ENCODE measurements at regions not wholly inside any gene's neighbourhood (a gene's known extent, or its start where the extent isn't known, plus 50 kb on each side); places are given as distances from the start of the nearest gene placed in this dataset.
"Not testable (repeated sequence)": the region's sequence is repeated elsewhere in the genome, so short reads cannot be mapped to it uniquely, and the experiment has no call there.

GRCh38 chr11:88061111-88061510, 114.1 kb downstream of the RAB38 start:
- no peak for DNase-seq

DNA sequence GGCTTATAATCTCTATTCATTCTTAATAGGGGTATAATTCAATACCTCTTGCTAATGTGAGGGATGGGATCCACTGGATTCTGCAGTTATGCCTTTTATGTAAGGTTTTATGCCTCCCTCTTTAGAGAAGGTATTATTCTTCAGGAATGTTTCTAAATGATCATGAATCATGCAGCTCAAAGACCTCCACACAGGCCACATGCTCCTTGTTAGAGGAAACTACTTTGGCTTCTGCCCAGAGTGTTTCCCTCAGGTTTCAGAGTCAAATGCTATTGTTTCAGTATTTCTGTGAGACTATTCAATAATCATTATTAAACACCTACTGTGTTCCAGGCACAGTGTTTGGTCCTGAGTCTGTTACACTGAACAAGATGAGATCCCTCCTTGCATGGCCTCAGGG, 115.9 kb downstream of the RAB38 start:
- DNase-seq: no peak

- no peak for DNase-seq
Measured at GRCh38 chr11:88051396-88051795, 123.8 kb downstream of the RAB38 start.

GRCh38 chr11:88050247-88050646, 125.0 kb downstream of the RAB38 start:
- DNase-seq: peak; percentile 7

- not testable (repeated sequence) for DNase-seq
Measured at GRCh38 chr11:88045288-88045687, 130.0 kb downstream of the RAB38 start.

DNA sequence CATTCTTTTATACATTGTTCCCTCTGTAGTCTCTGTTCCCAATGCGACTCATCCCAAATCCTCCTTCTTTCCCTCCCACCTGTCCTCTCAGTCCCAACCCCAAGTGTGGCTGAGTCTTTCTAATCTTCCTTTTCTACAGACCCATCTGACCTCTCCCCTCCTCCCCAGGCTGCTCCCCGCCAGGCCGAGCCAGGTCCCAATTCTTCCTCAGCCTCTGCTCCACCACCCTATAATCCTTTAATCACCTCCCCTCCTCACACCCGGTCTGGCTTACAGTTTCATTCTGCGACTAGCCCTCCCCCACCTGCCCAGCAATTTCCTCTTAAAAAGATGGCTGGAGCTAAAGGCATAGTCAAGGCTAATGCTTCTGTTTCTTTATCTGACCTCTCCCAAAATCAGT, 130.6 kb downstream of the RAB38 start:
- DNase-seq: not testable (repeated sequence)

GRCh38 chr11:88043149-88043548, 132.1 kb downstream of the RAB38 start:
- DNase-seq: no peak

GRCh38 chr11:88042647-88043046, 132.6 kb downstream of the RAB38 start:
- DNase-seq: no peak

- no peak for DNase-seq
Measured at GRCh38 chr11:88042238-88042637, 133.0 kb downstream of the RAB38 start.

GRCh38 chr11:88041679-88042078, 133.6 kb downstream of the RAB38 start:
- no peak for DNase-seq

- DNase-seq: no peak
Measured at GRCh38 chr11:88040148-88040496, 135.1 kb downstream of the RAB38 start.

- DNase-seq: no peak
Measured at GRCh38 chr11:88039476-88040147, 135.6 kb downstream of the RAB38 start.

- DNase-seq: no peak
Measured at GRCh38 chr11:88038063-88038462, 137.2 kb downstream of the RAB38 start.

DNA sequence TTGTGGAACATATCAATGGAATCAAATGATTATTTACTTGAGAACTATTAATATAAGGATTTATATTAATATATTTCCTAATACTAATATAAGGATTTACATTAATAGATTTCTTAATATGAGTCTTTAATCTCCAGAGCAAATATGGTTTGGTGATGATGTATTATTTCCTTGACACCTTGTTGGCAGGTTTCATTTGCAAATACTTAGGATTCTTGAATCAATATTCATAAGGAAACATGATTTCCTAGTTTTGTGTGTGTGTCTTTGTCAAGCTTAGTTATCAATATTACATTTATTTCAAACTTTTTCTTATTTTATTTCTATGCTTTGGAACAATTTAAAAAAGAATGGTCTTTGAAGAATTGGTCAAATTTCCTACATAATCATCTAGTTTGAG, 138.5 kb downstream of the RAB38 start:
- DNase-seq: no peak

DNA sequence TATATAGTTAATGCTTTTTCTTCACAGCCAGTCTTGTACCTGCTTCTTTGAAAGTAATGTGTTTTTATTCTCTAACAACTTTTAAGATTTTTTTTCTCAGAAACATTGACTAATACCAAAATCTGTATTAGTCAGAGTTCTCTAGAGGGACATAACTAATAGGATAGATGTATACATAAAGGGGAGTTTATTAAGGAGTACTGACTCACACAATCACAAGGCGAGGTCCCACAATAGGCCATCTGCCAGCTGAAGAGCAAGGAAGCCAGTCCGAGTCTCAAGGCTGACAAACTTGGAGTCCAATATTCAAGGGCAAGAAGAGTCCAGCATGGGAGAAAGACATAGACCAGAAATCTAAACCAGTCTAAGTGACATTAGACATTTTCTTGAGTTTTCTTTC, 140.0 kb downstream of the RAB38 start:
- no peak for DNase-seq

DNA sequence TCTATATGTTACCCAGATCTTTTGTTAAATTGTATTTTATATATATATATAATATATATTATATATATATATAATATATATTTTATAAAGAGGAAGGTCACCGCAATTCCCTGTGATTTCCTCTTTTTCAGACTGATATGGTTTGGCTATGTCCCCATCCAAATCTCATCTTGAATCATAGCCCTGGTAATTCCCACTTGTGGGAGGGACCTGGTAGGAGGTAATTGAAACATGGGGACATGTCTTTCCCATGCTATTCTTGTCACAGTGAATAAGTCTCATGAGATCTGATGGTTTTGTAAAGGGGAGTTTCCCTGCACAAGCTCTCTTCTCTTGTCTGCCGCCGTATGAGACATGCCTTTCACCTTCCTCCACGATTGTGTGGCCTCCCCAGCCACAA, 157.6 kb downstream of the RAB38 start:
- DNase-seq: no peak

DNA sequence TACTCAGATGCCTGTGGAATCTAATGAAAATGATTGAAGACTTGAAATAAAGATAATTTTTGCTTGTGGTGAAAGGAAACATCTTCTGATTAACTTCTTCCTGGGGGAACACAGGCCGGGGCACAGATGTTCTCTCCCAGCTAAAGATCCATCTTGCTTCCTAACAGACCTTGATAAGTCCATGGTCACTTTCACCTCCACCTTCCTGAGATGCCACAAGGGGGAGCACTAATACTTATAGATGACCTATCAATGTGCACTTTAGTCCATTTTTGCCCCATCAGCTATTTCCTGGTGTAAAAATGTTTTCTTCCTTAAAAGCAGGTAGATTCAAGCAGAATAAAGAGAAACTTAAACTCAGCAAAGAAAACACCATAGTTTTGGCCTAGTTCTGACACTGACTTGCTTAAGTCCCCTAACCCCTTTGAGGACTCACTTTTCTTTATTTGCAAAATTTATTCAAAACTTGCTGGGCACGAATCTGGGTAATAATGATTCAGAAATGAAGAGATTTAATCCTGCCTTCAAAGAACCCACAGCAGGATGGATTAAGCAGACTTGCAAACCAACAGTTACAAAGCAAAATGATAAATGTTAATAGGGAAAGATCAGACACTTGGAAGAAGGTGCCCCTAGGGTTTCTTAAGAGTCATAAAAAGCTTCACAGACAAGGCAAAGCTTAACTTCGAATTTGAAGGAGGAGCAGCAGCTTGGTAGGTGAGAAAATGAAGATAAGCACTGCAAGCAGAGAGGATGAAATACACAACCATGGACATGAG, 158.7 kb downstream of the RAB38 start:
- peak; percentile 90 for DNase-seq

- DNase-seq: no peak
Measured at GRCh38 chr11:88015170-88015569, 160.1 kb downstream of the RAB38 start.

DNA sequence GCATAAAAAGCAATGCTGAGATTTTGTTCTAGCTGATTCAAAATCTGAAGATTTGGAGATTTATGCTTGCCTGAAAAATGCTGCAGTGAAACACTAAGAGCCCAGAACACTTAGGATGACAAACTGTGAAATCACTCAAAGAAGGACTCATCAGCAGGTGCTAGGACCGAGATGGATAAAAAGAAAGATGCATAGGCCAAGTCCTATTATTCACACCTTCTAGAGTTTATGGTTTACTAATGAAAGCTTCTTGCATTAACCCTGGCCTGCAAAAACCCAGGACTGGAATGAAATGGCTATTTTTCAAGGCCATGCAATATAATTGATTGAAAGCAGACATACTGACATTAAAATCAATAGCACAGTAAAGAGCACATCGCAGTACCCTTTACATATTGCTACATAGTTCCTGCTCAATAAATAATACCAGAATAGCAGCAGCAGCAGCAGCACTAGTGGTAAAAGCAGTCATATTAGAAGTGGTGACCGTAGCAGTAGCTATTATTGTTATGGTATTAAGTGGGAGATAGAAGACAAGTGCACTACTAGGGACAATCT, 161.7 kb downstream of the RAB38 start:
- no peak for DNase-seq

DNA sequence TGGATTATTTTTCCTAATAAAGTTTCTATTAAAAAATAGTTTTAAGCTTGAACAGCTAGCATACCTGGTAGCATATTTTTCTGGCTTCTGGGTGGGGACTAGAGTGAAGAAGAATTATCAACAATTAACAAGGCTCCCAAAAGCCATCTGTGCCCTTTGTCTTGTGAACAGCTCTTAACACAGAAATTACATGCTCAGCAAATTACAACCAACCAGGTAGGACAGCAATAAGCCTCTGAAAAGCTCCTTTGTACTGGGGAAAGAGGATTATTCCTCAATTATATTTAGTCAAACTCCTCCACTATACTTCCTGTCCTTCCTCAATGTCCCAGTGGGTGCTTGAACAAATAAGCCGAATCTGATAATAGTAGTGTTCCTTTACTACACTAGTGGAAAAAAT, 162.8 kb downstream of the RAB38 start:
- no peak for DNase-seq

- DNase-seq: no peak
Measured at GRCh38 chr11:87976009-87976408, 199.2 kb downstream of the RAB38 start.

- DNase-seq: no peak
Measured at GRCh38 chr11:87974797-87975196, 200.4 kb downstream of the RAB38 start.

DNA sequence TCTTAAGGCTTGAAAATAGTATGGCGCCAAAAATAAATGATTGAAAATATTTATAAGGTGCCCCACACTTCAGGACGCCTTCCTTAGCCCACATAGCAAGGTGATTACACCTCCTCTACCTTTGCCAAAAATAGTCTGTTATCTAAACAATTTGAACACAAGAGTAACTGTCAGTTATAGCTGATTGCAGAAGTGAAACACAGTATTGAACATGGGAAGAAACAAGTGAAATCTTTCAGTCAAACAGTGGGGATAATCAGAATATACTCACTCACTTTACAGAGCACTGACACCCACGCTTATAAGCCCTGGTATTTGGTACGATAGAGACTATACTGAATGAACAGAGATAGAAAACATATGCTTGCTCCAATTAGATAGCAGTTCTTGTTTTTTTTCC, 203.1 kb downstream of the RAB38 start:
- no peak for DNase-seq

GRCh38 chr11:87971354-87971753, 203.9 kb downstream of the RAB38 start:
- DNase-seq: no peak

All from hematopoietic multipotent progenitor cell treated with erythropoietin and hydrocortisone succinate and interleukin-3 and kit ligand, for 6 days (in vitro differentiated cells).